Neural progenitor cell (in vitro differentiated cells): ENCODE measurements at regions not wholly inside any gene's neighbourhood (a gene's known extent, or its start where the extent isn't known, plus 50 kb on each side); places are given as distances from the start of the nearest gene placed in this dataset.

Experiments used
- EZH2 ChIP-seq: fragments of 200-600 bp; sonication (generic); IDR thresholded peaks from 2 replicates; pipeline ENCODE4 v1.6.1; 2017; ENCODE audit warnings: antibody characterized with exemption, mild to moderate bottlenecking, moderate library complexity
- EZH2phosphoT487 ChIP-seq: fragments of 200-600 bp; sonication (generic); IDR thresholded peaks from 2 replicates; pipeline ENCODE4 v1.6.1; 2017; ENCODE audit warnings: antibody characterized with exemption
- TF ChIP-seq, protein P1 (sequence below): fragments of 200-600 bp; sonication (generic); IDR thresholded peaks from 2 replicates; pipeline ENCODE4 v1.5.1; 2017; ENCODE audit warnings: antibody characterized with exemption, mild to moderate bottlenecking

DNA sequence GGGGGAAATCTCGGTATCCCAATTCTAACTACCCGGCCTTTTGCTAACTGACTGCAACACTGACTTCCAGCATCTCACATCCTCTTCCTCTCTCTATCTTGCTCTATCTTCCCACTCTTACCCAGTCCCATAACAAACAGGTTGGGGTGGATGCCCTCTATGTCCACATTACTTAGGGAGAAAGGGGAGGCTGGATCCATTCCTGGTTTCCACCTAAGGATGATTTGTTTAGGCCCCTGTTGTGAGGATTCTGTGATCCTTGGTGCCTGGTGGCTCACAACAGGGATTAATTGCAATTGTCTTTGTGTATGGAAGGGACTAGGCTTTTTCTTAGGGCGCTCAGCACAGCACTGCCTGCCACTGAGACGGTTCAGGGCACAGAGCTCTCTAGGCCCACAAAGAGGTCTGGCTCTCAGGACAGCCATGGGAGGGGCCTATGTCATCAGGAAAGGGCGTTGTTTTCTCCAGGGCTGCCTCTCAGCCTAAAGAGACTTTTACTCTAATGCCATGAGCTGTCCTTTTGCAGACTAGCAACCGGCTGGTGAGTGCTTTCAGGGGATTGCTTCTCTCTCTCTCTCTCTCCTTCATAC lies 612.1 kb upstream of the SALL1 start:
- TF ChIP-seq EZH2 (no peak), EZH2phosphoT487 (no peak)
- TF ChIP-seq, protein P1, sequence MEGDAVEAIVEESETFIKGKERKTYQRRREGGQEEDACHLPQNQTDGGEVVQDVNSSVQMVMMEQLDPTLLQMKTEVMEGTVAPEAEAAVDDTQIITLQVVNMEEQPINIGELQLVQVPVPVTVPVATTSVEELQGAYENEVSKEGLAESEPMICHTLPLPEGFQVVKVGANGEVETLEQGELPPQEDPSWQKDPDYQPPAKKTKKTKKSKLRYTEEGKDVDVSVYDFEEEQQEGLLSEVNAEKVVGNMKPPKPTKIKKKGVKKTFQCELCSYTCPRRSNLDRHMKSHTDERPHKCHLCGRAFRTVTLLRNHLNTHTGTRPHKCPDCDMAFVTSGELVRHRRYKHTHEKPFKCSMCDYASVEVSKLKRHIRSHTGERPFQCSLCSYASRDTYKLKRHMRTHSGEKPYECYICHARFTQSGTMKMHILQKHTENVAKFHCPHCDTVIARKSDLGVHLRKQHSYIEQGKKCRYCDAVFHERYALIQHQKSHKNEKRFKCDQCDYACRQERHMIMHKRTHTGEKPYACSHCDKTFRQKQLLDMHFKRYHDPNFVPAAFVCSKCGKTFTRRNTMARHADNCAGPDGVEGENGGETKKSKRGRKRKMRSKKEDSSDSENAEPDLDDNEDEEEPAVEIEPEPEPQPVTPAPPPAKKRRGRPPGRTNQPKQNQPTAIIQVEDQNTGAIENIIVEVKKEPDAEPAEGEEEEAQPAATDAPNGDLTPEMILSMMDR: no peak
